Endothelial cell of umbilical vein (primary cell): ENCODE measurements at regions not wholly inside any gene's neighbourhood (a gene's known extent, or its start where the extent isn't known, plus 50 kb on each side); places are given as distances from the start of the nearest gene placed in this dataset.

ENCODE experiments used
- CTCF ChIP-seq, 2 donors: IDR thresholded peaks; 1 replicate in 1 of 2; 2 replicates in 1 of 2; pipeline ENCODE4 v1.5.1; 2011; ENCODE audit warnings: low read length in 2 of 2, mild to moderate bottlenecking in 2 of 2, moderate library complexity in 2 of 2, control low read depth in 1 of 2, inconsistent platforms in 1 of 2, low read depth in 1 of 2; ENCODE audit not compliant: insufficient read depth in 1 of 2; ENCODE audit errors: extremely low read depth in 1 of 2
- EZH2 ChIP-seq: IDR thresholded peaks from 2 replicates; pipeline ENCODE4 v1.6.1; 2012; ENCODE audit warnings: borderline replicate concordance, low read depth, mild to moderate bottlenecking, moderate library complexity, low read length, inconsistent platforms; ENCODE audit not compliant: severe bottlenecking
- JUN ChIP-seq: IDR thresholded peaks from 2 replicates; pipeline ENCODE4 v1.6.1; 2011; ENCODE audit warnings: borderline replicate concordance, low read depth; ENCODE audit not compliant: insufficient read length, insufficient read depth
- MAX ChIP-seq: IDR thresholded peaks from 2 replicates; pipeline ENCODE4 v1.6.1; 2011; ENCODE audit not compliant: insufficient read depth, insufficient read length
- MYC ChIP-seq: IDR thresholded peaks from one replicate; pipeline ENCODE4 v1.6.1; 2011; ENCODE audit warnings: mild to moderate bottlenecking, low read depth, low read length
- POLR2A ChIP-seq: IDR thresholded peaks from 2 replicates; pipeline ENCODE4 v1.6.1; 2012; ENCODE audit warnings: low read depth, mild to moderate bottlenecking, control low read depth, low read length
- POLR2AphosphoS5 ChIP-seq: IDR thresholded peaks from 2 replicates; pipeline ENCODE4 v1.6.1; 2012; ENCODE audit warnings: low read depth, mild to moderate bottlenecking, control low read depth, low read length, moderate library complexity; ENCODE audit not compliant: insufficient read depth

DNA sequence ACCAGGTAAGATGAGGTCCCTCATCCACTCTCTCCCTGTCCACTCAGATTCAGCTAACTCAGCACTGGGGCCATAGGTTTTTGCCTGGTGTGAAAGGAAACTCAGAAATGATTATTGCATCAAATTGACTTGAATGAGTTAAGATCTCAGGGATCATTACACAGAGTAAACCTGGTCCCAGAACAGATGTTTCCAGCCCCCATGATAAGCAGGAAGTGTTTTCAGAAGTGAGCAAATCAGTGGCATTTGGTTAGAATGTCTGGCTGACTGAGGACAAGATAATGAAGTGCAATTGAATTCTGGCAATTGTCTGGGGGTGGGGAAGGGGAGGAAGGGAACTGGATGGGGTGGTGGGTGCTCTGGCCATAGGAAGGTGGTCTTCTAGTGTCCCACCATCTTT is 108.0 kb downstream of the CHIC2 start:
- TF ChIP-seq CTCF (IDR thresholded peaks at IDR 0.05; ENCODE audit: extremely low read depth in 1 of 2, insufficient read depth in 1 of 2, low read depth in 1 of 2, low read length in 2 of 2): no peak
- no peak for TF ChIP-seq MAX
- no peak for TF ChIP-seq POLR2A
- no peak for TF ChIP-seq POLR2AphosphoS5
- no peak for TF ChIP-seq JUN
- no peak for TF ChIP-seq MYC
- TF ChIP-seq EZH2: no peak
